PFSK-1 (cell line): ENCODE measurements at regions not wholly inside any gene's neighbourhood (a gene's known extent, or its start where the extent isn't known, plus 50 kb on each side); places are given as distances from the start of the nearest gene placed in this dataset.

Experiments used
- POLR2AphosphoS5 ChIP-seq: IDR thresholded peaks from 2 replicates; pipeline ENCODE4 v1.6.1; 2012; ENCODE audit warnings: low read depth, mild to moderate bottlenecking, control low read depth, low read length, moderate library complexity
- SIN3A ChIP-seq: IDR thresholded peaks from 2 replicates; pipeline ENCODE4 v1.6.1; 2012; ENCODE audit warnings: mild to moderate bottlenecking, low read length, moderate library complexity, borderline replicate concordance; ENCODE audit not compliant: insufficient read depth
- TAF1 ChIP-seq: IDR thresholded peaks from 2 replicates; pipeline ENCODE4 v1.6.1; 2012; ENCODE audit warnings: low read length, control low read depth, borderline replicate concordance; ENCODE audit not compliant: insufficient read depth

GRCh38 chr13:34143637-34144036 is 325.7 kb downstream of the RFC3 start:
- TF ChIP-seq POLR2AphosphoS5 (no peak), SIN3A (no peak), TAF1 (no peak)
